Retinal pigment epithelial cell (primary cell): ENCODE measurements at regions not wholly inside any gene's neighbourhood (a gene's known extent, or its start where the extent isn't known, plus 50 kb on each side); places are given as distances from the start of the nearest gene placed in this dataset.
"Not testable (repeated sequence)": the region's sequence is repeated elsewhere in the genome, so short reads cannot be mapped to it uniquely, and the experiment has no call there.

Experiments
- DNase-seq: peaks from one replicate; pipeline ENCODE4 v3.0.0-alpha.2; 2010; ENCODE audit warnings: low read depth
- H3K4me3 ChIP-seq: 2 replicates; pipeline ENCODE4 v1.5.1; 2011; ENCODE audit warnings: mild to moderate bottlenecking, low read length, control low read depth, moderate library complexity
- CTCF ChIP-seq: conservative IDR thresholded peaks from 2 replicates; pipeline ENCODE4 v1.5.1; 2011; ENCODE audit warnings: low read depth, low read length, control low read depth, inconsistent platforms

- no peak overlapping the region for H3K4me3 ChIP-seq
- no peak for TF ChIP-seq CTCF
- no peak for DNase-seq
Observed at GRCh38 chr12:131318045-131318685, 364.5 kb downstream of the ADGRD1 start.

- no peak overlapping the region for H3K4me3 ChIP-seq
- TF ChIP-seq CTCF = no peak
- DNase-seq = no peak
Observed at GRCh38 chr12:131321988-131322387, 368.3 kb downstream of the ADGRD1 start.

GRCh38 chr12:131322460-131322859 lies 368.8 kb downstream of the ADGRD1 start:
- not testable (repeated sequence) for DNase-seq, H3K4me3 ChIP-seq

GRCh38 chr12:131323879-131324278 lies 370.2 kb downstream of the ADGRD1 start:
- no peak for DNase-seq
- no peak for TF ChIP-seq CTCF
- H3K4me3 ChIP-seq = no peak overlapping the region

GRCh38 chr12:131327521-131328488 lies 374.1 kb downstream of the ADGRD1 start:
- no peak for TF ChIP-seq CTCF
- no peak for DNase-seq
- H3K4me3 ChIP-seq = no peak overlapping the region

GRCh38 chr12:131328861-131329845 lies 375.4 kb downstream of the ADGRD1 start:
- DNase-seq, H3K4me3 ChIP-seq: not testable (repeated sequence)

GRCh38 chr12:131330106-131330815 lies 376.6 kb downstream of the ADGRD1 start:
- no peak for TF ChIP-seq CTCF
- DNase-seq = no peak
- no peak overlapping the region for H3K4me3 ChIP-seq
